GM12892 (cell line): ENCODE measurements at regions not wholly inside any gene's neighbourhood (a gene's known extent, or its start where the extent isn't known, plus 50 kb on each side); places are given as distances from the start of the nearest gene placed in this dataset.
"Not testable (repeated sequence)": the region's sequence is repeated elsewhere in the genome, so short reads cannot be mapped to it uniquely, and the experiment has no call there.

ENCODE experiments used
- POLR2A ChIP-seq: IDR thresholded peaks from 2 replicates; pipeline ENCODE4 v1.6.1; 2011; ENCODE audit warnings: low read depth, low read length, control low read depth
- TAF1 ChIP-seq: IDR thresholded peaks from 2 replicates; pipeline ENCODE4 v1.6.1; 2011; ENCODE audit warnings: low read depth, mild to moderate bottlenecking, control low read depth, low read length, borderline replicate concordance

DNA sequence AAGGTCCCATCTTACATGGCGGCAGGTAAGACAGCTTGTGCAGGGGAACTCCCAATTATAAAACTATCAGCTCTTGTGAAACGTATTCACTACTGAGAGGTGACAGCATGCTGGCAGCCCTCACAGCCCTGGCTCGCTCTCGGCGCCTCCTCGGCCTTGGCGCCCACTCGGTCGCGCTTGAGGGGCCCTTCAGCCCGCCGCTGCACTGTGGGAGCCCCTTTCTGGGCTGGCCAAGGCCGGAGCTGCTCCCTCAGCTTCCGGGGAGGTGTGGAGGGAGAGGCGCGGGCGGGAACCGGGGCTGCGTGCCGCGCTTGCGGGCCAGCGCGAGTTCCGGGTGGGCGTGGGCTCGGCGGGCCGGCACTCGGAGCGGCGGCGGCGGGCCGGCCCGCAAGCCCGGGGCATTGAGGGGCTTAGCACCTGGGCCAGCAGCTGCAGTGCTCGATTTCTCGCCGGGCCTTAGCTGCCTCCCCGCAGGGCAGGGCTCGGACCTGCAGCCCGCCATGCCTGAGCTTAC lies 262.6 kb upstream of the CDH19 start:
- TF ChIP-seq POLR2A, TAF1: not testable (repeated sequence)
